ACHN (cell line): ENCODE measurements at regions not wholly inside any gene's neighbourhood (a gene's known extent, or its start where the extent isn't known, plus 50 kb on each side); places are given as distances from the start of the nearest gene placed in this dataset.

ENCODE experiments used
- DNase-seq: peaks from one replicate; pipeline ENCODE4 v3.0.0-alpha.2; 2015
- in situ Hi-C: cut with HindIII; loops from 2 replicates; pipeline ENCODE4 v1.10.0; 2017; ENCODE audit warnings: low sequenced_read_pairs, low pct_ligation_motif_present, low pct_unique_long_range_greater_than_20kb

GRCh38 chr3:28634019-28634418 is 285.4 kb upstream of the AZI2 start:
- in situ Hi-C loops: no loop called here
- DNase-seq: no peak

GRCh38 chr3:28637742-28638141 is 289.1 kb upstream of the AZI2 start:
- in situ Hi-C loops: no loop called here
- no peak for DNase-seq

GRCh38 chr3:28645149-28645548 is 296.5 kb upstream of the AZI2 start:
- in situ Hi-C loops: no loop called here
- no peak for DNase-seq

- in situ Hi-C loops: no loop called here
- DNase-seq: no peak
Observed at GRCh38 chr3:28646435-28646834, 297.8 kb upstream of the AZI2 start.

- DNase-seq: no peak
Observed at GRCh38 chr3:28649266-28649665, 300.6 kb upstream of the AZI2 start.

GRCh38 chr3:28651159-28651558 is 302.5 kb upstream of the AZI2 start:
- DNase-seq: no peak

More at GRCh38 chr3:28649266-28649665, 300.6 kb upstream of the AZI2 start:
- in situ Hi-C loops: no loop called here

GRCh38 chr3:28664123-28664522 is 315.5 kb upstream of the AZI2 start:
- in situ Hi-C loops: no loop called here
- no peak for DNase-seq

More at GRCh38 chr3:28651159-28651558, 302.5 kb upstream of the AZI2 start:
- in situ Hi-C loops: no loop called here

- DNase-seq: peak; percentile 60
- in situ Hi-C loops: no loop called here
Observed at GRCh38 chr3:28667646-28668621, 319.3 kb upstream of the AZI2 start.

- no peak for DNase-seq
- in situ Hi-C loops: no loop called here
Observed at GRCh38 chr3:28669870-28670269, 321.2 kb upstream of the AZI2 start.

- DNase-seq: no peak
- in situ Hi-C loops: no loop called here
Observed at GRCh38 chr3:28672406-28672805, 323.8 kb upstream of the AZI2 start.

- in situ Hi-C loops: no loop called here
- DNase-seq: no peak
Observed at GRCh38 chr3:28673446-28673845, 324.8 kb upstream of the AZI2 start.

GRCh38 chr3:28674212-28674611 is 325.6 kb upstream of the AZI2 start:
- no peak for DNase-seq
- in situ Hi-C loops: no loop called here

- DNase-seq: no peak
- in situ Hi-C loops: no loop called here
Observed at GRCh38 chr3:28677581-28677980, 329.0 kb upstream of the AZI2 start.

- in situ Hi-C loops: no loop called here
- no peak for DNase-seq
Observed at GRCh38 chr3:28678086-28678485, 329.5 kb upstream of the AZI2 start.

GRCh38 chr3:28680050-28680449 is 331.4 kb upstream of the AZI2 start:
- in situ Hi-C loops: no loop called here
- DNase-seq: no peak

GRCh38 chr3:28682121-28682520 is 333.5 kb upstream of the AZI2 start:
- no peak for DNase-seq
- in situ Hi-C loops: no loop called here

GRCh38 chr3:28690176-28690575 is 341.6 kb upstream of the AZI2 start:
- in situ Hi-C loops: no loop called here
- DNase-seq: no peak

GRCh38 chr3:28698706-28699105 is 350.1 kb upstream of the AZI2 start:
- DNase-seq: no peak
- in situ Hi-C loops: no loop called here

- DNase-seq: no peak
- in situ Hi-C loops: no loop called here
Observed at GRCh38 chr3:28699283-28699682, 350.7 kb upstream of the AZI2 start.

- no peak for DNase-seq
- in situ Hi-C loops: no loop called here
Observed at GRCh38 chr3:28700728-28701127, 352.1 kb upstream of the AZI2 start.
